ENCODE measurements at regions not wholly inside any gene's neighbourhood (a gene's known extent, or its start where the extent isn't known, plus 50 kb on each side); places are given as distances from the start of the nearest gene placed in this dataset.

- TF ChIP-seq CTCF (conservative IDR thresholded peaks at IDR 0.05; ENCODE audit: low read length): no peak
- TF ChIP-seq EZH2phosphoT487 (IDR thresholded peaks at IDR 0.05; ENCODE audit: borderline replicate concordance): no peak
These were observed 181.6 kb downstream of the FCRL5 start for GRCh38 chr1:157370698-157371097.

All from Loucy (cell line).